Thoracic aorta (tissue), 2 donors: ENCODE measurements at regions not wholly inside any gene's neighbourhood (a gene's known extent, or its start where the extent isn't known, plus 50 kb on each side); places are given as distances from the start of the nearest gene placed in this dataset.

Experiments used
- ATAC-seq: fragments of 150-250 bp; one replicate; pipeline ENCODE4 v1.8.0; 2017; ENCODE audit warnings: low read depth; ENCODE audit not compliant: insufficient number of reproducible peaks, low FRiP score
- DNase-seq: peaks from one replicate; pipeline ENCODE4 v3.0.0-alpha.2; 2020; ENCODE audit warnings: low spot score
- H3K27ac ChIP-seq, 2 donors: fragments of 200-600 bp; sonication (generic); 1 replicate in 1 of 2; 2 replicates in 1 of 2; pipeline ENCODE4 v1.5.1; 2016; ENCODE audit warnings: mild to moderate bottlenecking in 2 of 2, moderate library complexity in 2 of 2
- H3K27me3 ChIP-seq: fragments of 200-600 bp; sonication (generic); replicated peaks from 2 replicates; pipeline ENCODE4 v1.6.0; 2016; ENCODE audit warnings: mild to moderate bottlenecking; ENCODE audit not compliant: insufficient read depth
- H3K36me3 ChIP-seq: fragments of 200-600 bp; sonication (generic); one replicate; pipeline ENCODE4 v1.5.1; 2016
- H3K4me1 ChIP-seq, 2 donors: fragments of 200-600 bp; sonication (generic); 1 replicate in 1 of 2; 2 replicates in 1 of 2; pipeline versions ENCODE4 v1.5.1 to v1.6.0; 2016; ENCODE audit warnings: low read depth in 2 of 2, mild to moderate bottlenecking in 1 of 2; ENCODE audit not compliant: control insufficient read depth in 1 of 2
- H3K4me3 ChIP-seq: fragments of 200-600 bp; sonication (generic); 2 replicates; pipeline ENCODE4 v1.5.1; 2016; ENCODE audit warnings: mild to moderate bottlenecking
- H3K9me3 ChIP-seq: fragments of 200-600 bp; sonication (generic); 2 replicates; pipeline ENCODE4 v1.5.1; 2016
- TF ChIP-seq, protein P1 (sequence below): fragments of 200-600 bp; sonication (generic); IDR thresholded peaks from one replicate; pipeline ENCODE4 v1.5.1; 2019; ENCODE audit warnings: antibody characterized with exemption

DNA sequence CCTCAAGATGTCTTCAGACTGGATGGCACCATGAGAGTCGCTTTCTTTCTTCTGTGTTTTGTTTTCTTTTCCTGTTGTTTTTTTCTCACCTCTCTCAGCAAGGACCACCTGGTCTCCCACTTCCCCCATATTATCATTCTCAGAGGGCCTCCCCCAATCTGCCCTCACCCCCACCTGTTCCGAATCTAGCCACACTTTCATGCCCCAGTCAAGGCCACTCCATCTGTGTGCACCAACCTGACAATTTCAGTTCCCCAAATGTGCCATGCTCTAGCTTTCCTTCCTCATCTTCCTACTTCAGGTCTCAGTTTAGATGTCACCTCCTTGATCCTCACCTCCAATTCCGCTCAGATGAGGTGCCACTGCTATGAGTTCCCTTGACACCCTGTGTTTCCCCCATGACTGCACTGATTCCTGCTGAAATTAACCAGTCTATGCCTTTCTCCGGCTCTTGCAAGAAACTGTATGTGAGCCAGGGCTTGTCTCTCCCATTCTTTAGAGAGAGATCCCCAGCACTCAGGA is 146.2 kb downstream of the PLPP3 start:
- Histone ChIP-seq H3K27ac (no peak overlapping the region), H3K4me1 (peaks cover 0 to 5% of the 10 kb centered on the region in 2 donors), H3K4me3 (no peak overlapping the region), H3K9me3 (no peaks in the 10 kb centered on the region), H3K36me3 (no peaks in the 10 kb centered on the region), H3K27me3 (no peaks in the 10 kb centered on the region)
- ATAC-seq (no peak), DNase-seq (no peak)
- TF ChIP-seq, protein P1, sequence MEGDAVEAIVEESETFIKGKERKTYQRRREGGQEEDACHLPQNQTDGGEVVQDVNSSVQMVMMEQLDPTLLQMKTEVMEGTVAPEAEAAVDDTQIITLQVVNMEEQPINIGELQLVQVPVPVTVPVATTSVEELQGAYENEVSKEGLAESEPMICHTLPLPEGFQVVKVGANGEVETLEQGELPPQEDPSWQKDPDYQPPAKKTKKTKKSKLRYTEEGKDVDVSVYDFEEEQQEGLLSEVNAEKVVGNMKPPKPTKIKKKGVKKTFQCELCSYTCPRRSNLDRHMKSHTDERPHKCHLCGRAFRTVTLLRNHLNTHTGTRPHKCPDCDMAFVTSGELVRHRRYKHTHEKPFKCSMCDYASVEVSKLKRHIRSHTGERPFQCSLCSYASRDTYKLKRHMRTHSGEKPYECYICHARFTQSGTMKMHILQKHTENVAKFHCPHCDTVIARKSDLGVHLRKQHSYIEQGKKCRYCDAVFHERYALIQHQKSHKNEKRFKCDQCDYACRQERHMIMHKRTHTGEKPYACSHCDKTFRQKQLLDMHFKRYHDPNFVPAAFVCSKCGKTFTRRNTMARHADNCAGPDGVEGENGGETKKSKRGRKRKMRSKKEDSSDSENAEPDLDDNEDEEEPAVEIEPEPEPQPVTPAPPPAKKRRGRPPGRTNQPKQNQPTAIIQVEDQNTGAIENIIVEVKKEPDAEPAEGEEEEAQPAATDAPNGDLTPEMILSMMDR, result no peak

DNA sequence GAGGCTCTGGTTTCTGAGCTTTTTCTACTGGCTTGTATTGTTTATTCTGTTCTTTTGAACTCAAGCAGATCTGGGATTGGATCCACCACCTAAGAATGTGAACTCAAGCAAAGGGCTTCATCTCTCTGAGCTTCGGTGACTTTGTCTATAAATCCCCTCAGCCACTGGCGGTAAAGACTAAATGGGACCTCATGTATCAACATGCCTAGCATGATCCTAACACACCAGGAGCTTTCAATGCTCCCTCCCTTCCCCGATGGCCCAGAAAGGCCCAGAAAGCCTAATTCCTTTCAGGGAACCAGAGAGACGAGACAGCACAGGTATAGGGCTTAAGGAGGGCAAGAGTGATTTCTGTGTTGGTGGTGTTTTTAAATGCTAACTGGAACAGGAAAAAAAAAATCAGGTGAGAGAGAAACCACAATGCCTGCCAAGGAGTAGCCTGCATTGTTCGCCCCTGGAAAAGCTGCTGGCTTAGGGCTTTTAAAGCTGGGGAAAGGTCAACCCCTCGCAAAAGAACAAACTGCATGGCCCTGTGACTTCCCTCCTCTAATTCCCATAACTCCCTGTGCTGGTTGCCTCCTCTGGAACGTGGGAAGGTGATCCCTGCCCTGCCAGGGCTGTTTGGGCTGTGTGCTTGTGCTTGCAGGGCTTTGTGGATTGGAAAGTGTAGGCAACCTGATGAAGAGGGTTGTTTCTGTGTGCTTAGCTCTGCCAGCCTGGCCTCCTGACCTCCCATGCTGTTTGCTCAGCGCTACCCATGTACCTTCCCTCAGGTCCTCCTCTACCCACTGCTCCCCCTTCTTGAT is 147.0 kb downstream of the PLPP3 start:
- Histone ChIP-seq H3K36me3 (no peaks in the 10 kb centered on the region), H3K9me3 (no peaks in the 10 kb centered on the region), H3K27me3 (no peaks in the 10 kb centered on the region), H3K4me1 (no peaks in the 10 kb centered on the region), H3K4me3 (no peak overlapping the region), H3K27ac (no peak overlapping the region)
- TF ChIP-seq, protein P1, result no peak
- DNase-seq (no peak), ATAC-seq (no peak)

DNA sequence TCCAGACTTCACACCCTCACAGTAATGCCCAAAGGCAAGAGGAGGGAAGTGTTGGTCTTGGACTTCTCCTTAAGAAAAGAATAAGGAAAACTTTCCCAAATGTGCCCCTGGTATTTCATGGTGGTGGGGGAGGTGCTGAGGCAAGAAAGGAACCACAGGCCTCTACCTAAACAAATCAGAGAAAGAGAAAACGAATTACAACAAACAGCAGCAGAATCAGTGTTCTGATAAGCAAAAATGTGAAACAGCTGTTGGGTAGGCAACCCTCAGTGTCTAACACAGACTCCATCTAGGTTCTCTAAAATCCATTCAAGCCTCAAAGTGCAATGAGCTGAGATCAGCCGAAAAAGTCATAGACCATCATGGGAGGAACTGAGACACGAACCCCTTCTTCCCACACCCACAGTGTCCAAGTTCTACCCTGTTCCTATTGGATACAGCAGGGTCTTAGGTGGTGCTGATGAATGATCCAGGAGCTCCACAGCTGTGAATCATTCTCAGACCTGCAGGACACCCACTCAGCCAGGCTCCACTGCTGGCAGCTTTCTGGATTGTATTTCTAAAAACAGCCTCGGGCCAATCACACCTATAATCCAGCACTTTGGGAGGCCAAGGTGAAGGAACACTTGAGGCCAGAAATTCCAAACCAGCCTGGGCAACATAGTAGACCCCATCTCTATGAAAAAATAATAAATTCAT is 149.1 kb downstream of the PLPP3 start:
- Histone ChIP-seq H3K4me3 (no peak overlapping the region), H3K9me3 (no peaks in the 10 kb centered on the region), H3K27me3 (no peaks in the 10 kb centered on the region), H3K27ac (no peak overlapping the region), H3K36me3 (no peaks in the 10 kb centered on the region), H3K4me1 (no peaks in the 10 kb centered on the region)
- ATAC-seq, result no peak
- TF ChIP-seq, protein P1, result no peak
- DNase-seq, result no peak

DNA sequence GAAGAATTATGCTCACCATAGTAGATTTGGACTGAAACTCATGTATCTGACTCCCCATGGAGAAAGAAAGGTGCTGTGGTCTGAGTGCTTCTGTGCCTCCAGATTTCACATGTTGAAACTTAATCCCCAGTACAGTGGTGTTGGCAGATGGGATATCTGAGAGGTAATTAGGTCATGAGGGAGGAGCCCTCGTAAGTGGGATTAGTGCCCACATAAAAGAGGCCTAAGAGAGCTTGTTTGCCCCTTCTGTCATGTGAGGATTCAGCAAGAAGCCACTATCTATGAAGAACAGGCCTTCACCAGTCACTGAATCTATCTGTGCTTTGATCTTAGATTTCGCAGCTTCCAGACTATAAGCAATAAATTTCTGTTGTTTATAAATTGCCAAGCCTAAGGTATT is 150.1 kb downstream of the PLPP3 start:
- Histone ChIP-seq H3K27me3 (no peaks in the 10 kb centered on the region), H3K4me1 (no peaks in the 10 kb centered on the region), H3K36me3 (no peaks in the 10 kb centered on the region), H3K4me3 (no peak overlapping the region), H3K27ac (no peak overlapping the region), H3K9me3 (no peaks in the 10 kb centered on the region)
- TF ChIP-seq, protein P1, result no peak
- DNase-seq (no peak), ATAC-seq (no peak)

DNA sequence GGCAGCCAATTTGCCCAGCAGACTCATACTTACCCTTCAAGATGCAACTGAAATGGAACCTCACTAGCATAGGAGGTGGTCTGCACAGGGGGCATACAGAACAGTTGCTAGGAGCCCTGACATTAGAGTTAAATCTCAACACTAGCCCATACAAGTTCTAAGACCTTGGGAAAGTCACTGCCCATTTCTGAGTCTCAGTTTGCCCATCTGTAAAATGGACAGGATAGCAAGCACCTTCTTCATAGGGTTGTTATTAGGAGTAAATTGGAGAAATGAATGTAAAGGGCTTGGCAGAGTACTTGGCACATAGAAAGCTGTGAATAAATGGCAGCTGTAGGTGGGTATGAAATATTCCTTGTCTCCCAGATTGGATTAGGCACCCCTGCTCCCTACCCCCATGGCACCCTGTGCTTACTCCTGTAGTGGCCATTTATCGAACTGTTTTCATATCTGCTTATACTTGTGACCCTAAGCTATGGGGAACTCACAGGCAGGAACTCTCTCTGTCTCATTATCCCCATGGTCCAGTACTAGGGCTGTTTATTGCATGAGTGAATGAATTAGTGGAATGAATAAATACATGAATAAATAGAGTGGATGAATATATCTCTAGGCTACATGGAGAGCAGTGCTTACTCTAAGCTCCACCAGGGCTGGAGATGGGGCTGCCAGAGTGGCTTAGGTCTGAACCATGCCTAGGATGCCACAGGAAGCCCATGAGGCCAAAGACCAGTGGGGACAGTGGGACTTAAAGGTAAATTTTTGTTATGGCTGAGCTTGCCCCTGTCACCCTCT is 152.6 kb downstream of the PLPP3 start:
- no peaks in the 10 kb centered on the region for H3K27me3 ChIP-seq
- ATAC-seq (no peak), DNase-seq (no peak)
- no peaks in the 10 kb centered on the region for H3K4me1 ChIP-seq
- no peak overlapping the region for H3K27ac ChIP-seq
- no peaks in the 10 kb centered on the region for H3K9me3 ChIP-seq
- H3K4me3 ChIP-seq, result no peak overlapping the region
- TF ChIP-seq, protein P1, result no peak
- no peaks in the 10 kb centered on the region for H3K36me3 ChIP-seq
